Iris pigment epithelial cell (primary cell): ENCODE measurements at regions not wholly inside any gene's neighbourhood (a gene's known extent, or its start where the extent isn't known, plus 50 kb on each side); places are given as distances from the start of the nearest gene placed in this dataset.

Source experiments
- DNase-seq: peaks from one replicate; pipeline ENCODE4 v3.0.0-alpha.2; 2011; ENCODE audit warnings: low read depth

- DNase-seq = peak; percentile 82
Observed at GRCh38 chr1:232891656-232892317, 58.6 kb upstream of the NTPCR start.

GRCh38 chr1:232893481-232894313 lies 56.7 kb upstream of the NTPCR start:
- DNase-seq = no peak

GRCh38 chr1:232894436-232894835 lies 56.0 kb upstream of the NTPCR start:
- DNase-seq = no peak

GRCh38 chr1:232897949-232898465 lies 52.4 kb upstream of the NTPCR start:
- DNase-seq = no peak

GRCh38 chr1:232899268-232899667 lies 51.1 kb upstream of the NTPCR start:
- no peak for DNase-seq

GRCh38 chr1:232899839-232900238 lies 50.6 kb upstream of the NTPCR start:
- no peak for DNase-seq
